ENCODE measurements at regions not wholly inside any gene's neighbourhood (a gene's known extent, or its start where the extent isn't known, plus 50 kb on each side); places are given as distances from the start of the nearest gene placed in this dataset.

- TF ChIP-seq CBX8 (IDR thresholded peaks at IDR 0.05), result no peak
- TF ChIP-seq JUNB (IDR thresholded peaks at IDR 0.05), result no peak
- TF ChIP-seq RCOR1 (IDR thresholded peaks at IDR 0.05; ENCODE audit: low read depth, low read length), result no peak
- no peak for TF ChIP-seq CTCF (IDR thresholded peaks at IDR 0.05)
- TF ChIP-seq POLR2A (IDR thresholded peaks at IDR 0.05; ENCODE audit: low read length), result no peak
- no peak for TF ChIP-seq CHD2 (IDR thresholded peaks at IDR 0.05; ENCODE audit: low read length, partially characterized antibody)
- no peak for TF ChIP-seq CEBPB (IDR thresholded peaks at IDR 0.05)
- TF ChIP-seq RAD21 (conservative IDR thresholded peaks at IDR 0.05 in 1 of 2, IDR thresholded peaks at IDR 0.05 in 1 of 2), result no peak
- no peak for TF ChIP-seq BHLHE40 (IDR thresholded peaks at IDR 0.05; ENCODE audit: low read depth, low read length)
- TF ChIP-seq JUN (IDR thresholded peaks at IDR 0.05), result no peak
- TF ChIP-seq, protein P1, sequence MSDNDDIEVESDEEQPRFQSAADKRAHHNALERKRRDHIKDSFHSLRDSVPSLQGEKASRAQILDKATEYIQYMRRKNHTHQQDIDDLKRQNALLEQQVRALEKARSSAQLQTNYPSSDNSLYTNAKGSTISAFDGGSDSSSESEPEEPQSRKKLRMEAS (IDR thresholded peaks at IDR 0.05), result no peak
- TF ChIP-seq EHMT2 (IDR thresholded peaks at IDR 0.05; ENCODE audit: low read depth), result no peak
- no peak for TF ChIP-seq SMC3 (IDR thresholded peaks at IDR 0.05)
Observed at GRCh38 chr3:167930453-167930852, 165.3 kb downstream of the GOLIM4 start.
